CD4-positive, alpha-beta T cell treated with Interleukin-21 for 1 hour (primary cell): ENCODE measurements at regions not wholly inside any gene's neighbourhood (a gene's known extent, or its start where the extent isn't known, plus 50 kb on each side); places are given as distances from the start of the nearest gene placed in this dataset.
"Not testable (repeated sequence)": the region's sequence is repeated elsewhere in the genome, so short reads cannot be mapped to it uniquely, and the experiment has no call there.

Source experiments
- DNase-seq: peaks from one replicate; pipeline ENCODE4 v3.0.0-alpha.2; 2020

DNA sequence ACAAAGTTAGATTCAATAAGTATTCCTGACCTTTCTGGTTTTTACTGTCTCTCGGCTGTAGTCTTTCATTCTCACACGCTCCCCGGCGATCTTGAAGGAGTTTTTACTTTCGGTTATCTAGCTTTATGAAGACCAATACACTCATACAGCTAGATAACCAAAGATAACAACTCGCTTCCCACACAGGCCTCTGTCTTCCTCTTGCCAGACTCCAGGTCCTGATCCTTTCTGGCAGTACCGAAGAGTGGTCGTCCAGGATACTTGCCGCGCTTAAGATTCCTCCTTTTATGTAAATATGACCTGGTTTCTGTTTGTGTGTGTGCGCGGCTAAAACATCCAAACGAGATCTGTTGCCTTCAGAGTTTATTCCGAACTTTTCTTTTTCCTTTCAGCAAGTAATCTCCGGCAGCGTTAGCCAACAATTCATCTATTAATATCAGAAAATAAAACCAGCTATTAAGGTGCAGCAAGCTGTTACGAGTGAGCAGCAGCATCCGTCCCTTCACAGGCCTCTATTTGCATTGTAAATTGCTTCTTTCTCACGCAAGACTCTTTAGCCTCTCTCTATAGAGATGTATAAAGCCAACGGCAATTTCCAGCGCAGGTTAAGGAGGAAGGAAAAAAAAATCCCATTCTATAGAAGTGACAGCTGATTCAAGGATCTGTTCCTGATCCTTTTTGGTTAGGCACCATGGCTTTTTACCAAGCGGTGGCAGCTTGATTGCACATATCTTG, 216.1 kb downstream of the MEF2C start:
- DNase-seq: no peak

- no peak for DNase-seq
These were observed 217.2 kb downstream of the MEF2C start for GRCh38 chr5:88665750-88666215.

DNA sequence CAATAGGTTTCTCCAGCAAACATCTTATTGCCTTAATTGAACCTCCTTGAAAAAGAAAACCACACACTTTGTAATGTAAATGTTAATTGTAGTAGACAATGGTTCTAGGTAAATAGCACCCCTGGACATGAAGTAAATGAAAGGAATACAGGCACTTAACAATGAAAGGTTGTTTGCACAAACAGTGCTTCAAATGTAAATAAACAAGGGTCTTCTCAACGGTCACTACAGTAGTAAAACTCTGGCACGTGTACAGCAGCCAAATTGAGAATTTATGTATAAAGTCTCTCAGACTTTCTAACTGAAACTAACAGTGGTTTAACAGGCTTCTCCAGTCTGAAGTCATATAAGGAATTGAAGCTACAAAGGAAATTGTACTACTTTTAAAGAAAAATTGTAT, 218.3 kb downstream of the MEF2C start:
- DNase-seq: no peak

DNA sequence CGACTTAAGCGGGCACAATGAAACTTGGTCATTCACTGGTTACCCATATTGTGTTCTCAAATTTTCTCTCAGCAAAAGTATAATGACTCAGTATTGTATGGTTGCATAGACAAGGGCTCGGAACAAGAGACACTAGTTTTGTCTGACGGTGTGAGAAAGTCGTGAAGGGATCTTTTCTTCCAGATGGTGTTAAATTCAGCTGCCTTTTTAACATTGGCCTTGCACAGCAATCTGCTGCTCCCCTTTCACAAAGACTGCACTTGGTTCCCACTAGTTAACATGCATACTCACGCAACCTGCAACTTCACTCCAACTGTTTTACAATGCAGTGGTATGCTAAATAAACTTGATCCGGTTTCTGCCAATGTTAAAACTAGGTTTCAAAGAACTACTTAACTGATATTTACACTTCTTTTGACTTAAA, 219.2 kb downstream of the MEF2C start:
- DNase-seq: no peak

- no peak for DNase-seq
These were observed 220.1 kb downstream of the MEF2C start for GRCh38 chr5:88662846-88663245.

DNA sequence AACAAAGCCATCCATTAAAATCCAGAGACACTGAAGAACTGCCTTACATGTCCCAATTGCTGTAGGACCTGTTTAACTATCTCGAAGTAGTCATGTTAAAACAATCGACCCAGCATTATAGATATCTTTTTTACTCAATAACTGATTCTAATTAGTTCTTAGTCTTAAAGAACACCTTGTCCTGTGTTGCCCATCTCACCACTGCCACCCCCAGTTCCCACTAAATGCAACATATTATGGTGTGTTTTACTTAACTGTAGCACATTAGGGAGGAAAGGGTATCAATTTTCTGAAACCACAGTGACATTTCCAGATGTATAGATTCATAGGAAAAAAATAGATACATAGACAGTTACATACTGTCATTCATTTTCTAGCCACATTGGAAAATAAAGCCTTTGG, 221.2 kb downstream of the MEF2C start:
- DNase-seq: no peak

- DNase-seq: no peak
These were observed 221.8 kb downstream of the MEF2C start for GRCh38 chr5:88660947-88661805.

GRCh38 chr5:88660264-88660946, 222.6 kb downstream of the MEF2C start:
- no peak for DNase-seq

DNA sequence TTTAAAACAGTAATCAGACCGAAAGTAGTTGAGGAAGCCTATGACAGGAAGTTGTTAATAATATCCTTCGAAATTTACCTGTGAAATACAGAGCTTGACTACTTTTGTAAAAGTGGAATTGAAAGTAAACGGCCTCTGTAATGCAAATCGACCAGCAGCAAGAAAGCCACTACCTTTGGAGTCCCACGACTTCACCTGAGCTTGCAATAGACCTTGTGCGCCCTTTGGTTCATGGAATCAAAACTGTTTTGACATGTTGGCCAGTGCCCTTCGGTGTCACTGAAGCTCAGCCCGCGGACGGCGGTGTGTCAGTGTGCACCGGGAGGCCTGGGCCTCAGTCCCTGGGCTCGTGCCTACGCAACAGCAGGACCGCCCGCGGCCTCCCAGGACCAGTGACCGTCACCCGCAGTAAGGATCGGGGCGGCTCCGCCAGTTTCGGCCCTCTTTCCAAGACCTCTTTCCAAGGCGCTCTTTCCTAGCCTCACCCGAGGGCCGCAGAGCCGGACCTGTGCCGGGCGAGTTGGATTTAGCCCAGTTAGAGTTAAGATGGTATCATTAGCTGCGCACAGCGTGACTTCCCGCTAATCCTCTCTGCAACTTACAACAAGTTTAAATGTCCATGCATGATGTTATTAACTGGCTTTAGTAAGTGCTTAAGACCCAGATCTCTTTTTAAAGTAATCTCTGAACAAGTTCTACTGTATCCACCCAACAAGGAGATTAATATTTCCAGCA, 223.3 kb downstream of the MEF2C start:
- DNase-seq: no peak

DNA sequence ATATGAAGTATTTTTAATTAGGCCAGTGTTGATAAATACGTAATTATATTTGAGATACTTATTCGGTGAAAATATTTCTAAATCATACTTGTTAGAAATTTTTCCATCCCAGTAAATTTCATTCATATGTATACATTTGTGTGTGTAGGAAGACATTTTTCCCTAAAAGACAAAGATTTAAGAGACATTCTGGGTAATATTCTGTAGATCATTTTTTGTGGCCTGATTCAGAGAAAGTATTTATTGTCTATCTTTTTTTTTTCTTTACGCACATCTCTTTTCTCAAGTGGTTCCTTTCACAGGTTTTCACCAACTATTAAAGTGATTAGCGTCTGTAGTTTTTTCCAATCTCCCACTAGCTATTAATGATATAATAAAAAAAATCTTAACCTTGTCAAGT, 224.1 kb downstream of the MEF2C start:
- DNase-seq: no peak

- no peak for DNase-seq
These were observed 224.8 kb downstream of the MEF2C start for GRCh38 chr5:88657906-88658775.

GRCh38 chr5:88657136-88657535, 225.8 kb downstream of the MEF2C start:
- no peak for DNase-seq

DNA sequence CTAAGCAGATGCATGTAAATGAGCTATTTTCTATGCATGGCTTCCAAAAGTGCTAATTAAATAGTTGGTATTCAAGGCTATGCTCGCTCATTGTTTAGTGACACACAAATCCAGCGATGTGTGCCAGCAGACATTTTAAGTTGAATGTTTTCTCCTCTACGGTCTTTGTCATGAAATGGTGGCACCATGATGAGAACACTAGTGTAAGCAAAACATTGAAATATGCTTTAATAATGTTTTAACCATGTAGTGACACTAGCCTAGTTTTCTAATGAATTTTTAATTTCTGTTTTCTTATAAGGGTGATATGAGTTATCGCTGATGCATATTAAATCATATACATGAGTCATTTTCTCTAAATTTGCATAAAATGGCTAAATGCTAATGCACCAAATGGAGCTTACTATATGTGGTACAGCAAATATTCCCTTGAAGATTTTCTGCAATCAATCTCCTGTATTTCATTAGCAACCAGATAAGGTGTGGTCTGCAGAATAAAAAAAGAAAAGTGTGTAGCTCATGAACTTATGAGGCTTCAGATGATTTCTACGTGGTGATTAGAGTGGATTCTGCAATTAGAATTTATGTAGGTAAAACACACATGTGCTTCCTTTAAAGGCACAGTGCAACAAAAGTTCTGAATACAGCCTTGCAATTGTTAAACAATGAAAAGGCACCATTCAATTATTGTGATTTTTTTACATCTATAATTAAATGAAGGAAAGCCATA, 226.6 kb downstream of the MEF2C start:
- DNase-seq: no peak

- no peak for DNase-seq
These were observed 229.5 kb downstream of the MEF2C start for GRCh38 chr5:88653471-88653870.

GRCh38 chr5:88647901-88648300, 235.1 kb downstream of the MEF2C start:
- DNase-seq: no peak

DNA sequence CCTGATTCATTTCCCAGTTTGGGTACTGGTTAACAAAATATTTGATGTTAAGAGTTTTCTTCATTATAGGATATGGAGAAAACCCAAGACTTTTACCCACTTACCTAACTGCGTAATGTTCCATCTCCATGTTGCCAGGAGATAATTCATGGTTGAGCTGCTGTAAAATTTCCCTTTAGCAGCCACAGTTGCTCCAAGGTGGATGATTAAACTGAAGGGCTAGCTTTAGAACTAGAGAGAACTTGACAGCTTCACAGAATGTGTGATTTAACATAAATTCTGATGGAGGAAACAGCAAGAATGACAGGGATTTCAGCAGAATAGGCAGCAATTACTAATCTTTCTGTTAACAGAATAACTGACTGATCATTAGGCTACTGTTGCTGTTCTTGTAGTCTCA, 236.1 kb downstream of the MEF2C start:
- no peak for DNase-seq

DNA sequence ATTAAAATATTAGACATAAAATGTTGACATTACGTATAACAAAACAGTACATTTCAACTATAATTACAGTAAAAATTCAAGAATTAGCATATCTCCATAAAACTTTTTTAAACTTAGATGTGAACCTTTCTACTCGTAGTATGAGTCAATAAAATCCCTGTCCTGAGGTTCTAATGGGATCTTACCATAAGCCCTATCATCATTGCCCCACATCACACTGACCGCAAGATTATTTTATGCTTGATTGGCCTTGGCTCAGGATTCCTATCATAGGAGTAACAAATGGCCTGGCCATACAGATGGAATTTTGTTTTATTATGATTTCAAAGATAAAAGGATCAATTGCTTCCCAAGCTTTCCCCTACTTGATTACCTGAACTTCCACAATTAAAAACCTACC, 238.3 kb downstream of the MEF2C start:
- no peak for DNase-seq

DNA sequence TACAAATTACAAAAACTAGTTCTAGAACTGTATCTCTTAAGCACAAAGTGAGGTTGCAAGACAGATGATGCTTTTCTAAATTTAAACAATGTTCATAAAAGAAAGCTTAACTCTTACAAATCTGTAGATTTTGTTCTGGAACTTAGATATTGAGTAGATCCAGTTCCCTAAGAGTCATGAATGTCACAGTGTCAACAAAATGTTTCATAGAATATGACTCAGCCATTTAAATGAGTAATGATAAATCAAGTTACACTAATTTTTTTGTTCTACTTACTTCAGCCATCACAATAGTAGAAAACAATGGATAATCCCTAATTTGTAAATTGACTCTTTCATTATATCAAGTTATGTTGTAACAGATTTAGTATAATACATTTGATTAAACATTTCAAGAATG, 239.7 kb downstream of the MEF2C start:
- no peak for DNase-seq

GRCh38 chr5:88634014-88634413, 249.0 kb downstream of the MEF2C start:
- no peak for DNase-seq

GRCh38 chr5:88622890-88623289, 260.1 kb downstream of the MEF2C start:
- DNase-seq: not testable (repeated sequence)

GRCh38 chr5:88615767-88616166, 267.2 kb downstream of the MEF2C start:
- DNase-seq: not testable (repeated sequence)
